ENCODE measurements at regions not wholly inside any gene's neighbourhood (a gene's known extent, or its start where the extent isn't known, plus 50 kb on each side); places are given as distances from the start of the nearest gene placed in this dataset.

- no peak for TF ChIP-seq SIN3A (IDR thresholded peaks at IDR 0.05; ENCODE audit: borderline replicate concordance, insufficient read depth, low read length)
- no peak for TF ChIP-seq FOXP2 (optimal IDR thresholded peaks at IDR 0.05; ENCODE audit: borderline replicate concordance, extremely low read depth, extremely low read length, insufficient read depth)
- no peak for TF ChIP-seq POLR2AphosphoS5 (IDR thresholded peaks at IDR 0.05; ENCODE audit: low read depth, low read length)
- TF ChIP-seq TAF1 (IDR thresholded peaks at IDR 0.05; ENCODE audit: borderline replicate concordance, insufficient read depth, low read length), result no peak
- no peak for TF ChIP-seq REST (IDR thresholded peaks at IDR 0.05; ENCODE audit: insufficient read depth in 1 of 2, low read depth in 2 of 2, low read length in 2 of 2)
Measured at GRCh38 chr2:191610756-191611155, 67.2 kb upstream of the NABP1 start.

- TF ChIP-seq POLR2AphosphoS5 (IDR thresholded peaks at IDR 0.05; ENCODE audit: low read depth, low read length) (no peak), TAF1 (IDR thresholded peaks at IDR 0.05; ENCODE audit: borderline replicate concordance, insufficient read depth, low read length) (no peak), REST (IDR thresholded peaks at IDR 0.05; ENCODE audit: insufficient read depth in 1 of 2, low read depth in 2 of 2, low read length in 2 of 2) (no peak), FOXP2 (optimal IDR thresholded peaks at IDR 0.05; ENCODE audit: borderline replicate concordance, extremely low read depth, extremely low read length, insufficient read depth) (no peak), SIN3A (IDR thresholded peaks at IDR 0.05; ENCODE audit: borderline replicate concordance, insufficient read depth, low read length) (no peak)
Measured at GRCh38 chr2:191611614-191612013, 66.3 kb upstream of the NABP1 start.

DNA sequence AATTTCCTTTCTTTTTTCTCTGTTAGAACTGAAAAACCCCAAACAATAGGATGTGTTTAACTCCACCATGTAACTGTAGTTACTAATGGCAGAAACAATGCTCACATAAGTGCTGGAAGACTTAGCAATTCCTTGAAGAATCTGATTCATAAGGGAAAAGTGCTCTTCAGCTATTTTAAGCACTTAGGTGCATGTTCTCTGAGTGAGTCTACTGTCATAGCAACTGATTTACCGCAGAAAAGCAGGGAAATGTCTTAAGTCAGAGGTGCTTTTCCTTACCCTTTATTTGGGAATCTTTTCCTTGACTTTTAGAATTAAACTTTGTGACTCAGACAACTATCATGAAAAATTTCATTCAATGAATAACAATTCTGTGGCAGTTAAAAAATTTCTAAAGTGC, 65.4 kb upstream of the NABP1 start:
- no peak for TF ChIP-seq POLR2AphosphoS5 (IDR thresholded peaks at IDR 0.05; ENCODE audit: low read depth, low read length)
- no peak for TF ChIP-seq TAF1 (IDR thresholded peaks at IDR 0.05; ENCODE audit: borderline replicate concordance, insufficient read depth, low read length)
- no peak for TF ChIP-seq FOXP2 (optimal IDR thresholded peaks at IDR 0.05; ENCODE audit: borderline replicate concordance, extremely low read depth, extremely low read length, insufficient read depth)
- no peak for TF ChIP-seq SIN3A (IDR thresholded peaks at IDR 0.05; ENCODE audit: borderline replicate concordance, insufficient read depth, low read length)
- TF ChIP-seq REST (IDR thresholded peaks at IDR 0.05; ENCODE audit: insufficient read depth in 1 of 2, low read depth in 2 of 2, low read length in 2 of 2), result no peak

DNA sequence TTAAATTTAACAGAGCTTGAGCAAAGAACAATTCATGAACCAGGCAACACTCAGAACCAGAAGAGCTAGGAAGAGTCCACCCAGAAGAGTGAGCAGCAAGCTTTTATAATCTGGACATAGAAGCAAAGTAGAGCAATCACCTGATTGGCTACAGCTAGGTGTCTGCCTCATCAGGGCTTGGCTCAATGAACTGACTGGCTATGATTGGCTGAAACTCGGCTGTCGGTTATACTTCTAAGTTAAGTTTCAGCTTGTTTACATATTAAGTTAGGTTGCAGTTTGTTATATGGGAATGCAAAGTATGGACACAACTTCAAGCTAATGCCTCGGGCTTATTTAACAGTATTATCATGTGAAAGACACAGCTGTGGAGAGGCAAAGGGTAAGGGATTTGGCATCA, 63.2 kb upstream of the NABP1 start:
- TF ChIP-seq TAF1 (IDR thresholded peaks at IDR 0.05; ENCODE audit: borderline replicate concordance, insufficient read depth, low read length) (no peak), POLR2AphosphoS5 (IDR thresholded peaks at IDR 0.05; ENCODE audit: low read depth, low read length) (no peak), SIN3A (IDR thresholded peaks at IDR 0.05; ENCODE audit: borderline replicate concordance, insufficient read depth, low read length) (no peak), FOXP2 (optimal IDR thresholded peaks at IDR 0.05; ENCODE audit: borderline replicate concordance, extremely low read depth, extremely low read length, insufficient read depth) (no peak), REST (IDR thresholded peaks at IDR 0.05; ENCODE audit: insufficient read depth in 1 of 2, low read depth in 2 of 2, low read length in 2 of 2) (no peak)

DNA sequence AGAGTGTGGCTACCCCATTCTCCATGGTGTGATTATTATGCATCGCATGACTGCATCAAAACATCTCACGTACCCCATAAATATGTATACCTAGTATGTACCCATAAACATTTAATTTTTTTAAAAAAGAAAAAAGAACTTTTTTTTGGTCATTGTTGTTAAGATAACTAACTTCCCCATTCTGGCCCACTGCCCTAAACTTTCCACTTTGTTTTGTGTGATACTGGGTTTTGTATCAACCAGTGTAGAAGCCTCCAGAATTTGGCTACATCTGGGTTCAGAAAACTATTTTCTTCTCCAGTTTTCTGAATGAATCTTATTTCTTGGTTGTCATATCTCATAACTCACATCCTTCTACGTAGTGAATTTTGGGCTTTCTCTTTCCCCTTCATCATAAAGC, 62.3 kb upstream of the NABP1 start:
- no peak for TF ChIP-seq SIN3A (IDR thresholded peaks at IDR 0.05; ENCODE audit: borderline replicate concordance, insufficient read depth, low read length)
- TF ChIP-seq FOXP2 (optimal IDR thresholded peaks at IDR 0.05; ENCODE audit: borderline replicate concordance, extremely low read depth, extremely low read length, insufficient read depth), result no peak
- no peak for TF ChIP-seq TAF1 (IDR thresholded peaks at IDR 0.05; ENCODE audit: borderline replicate concordance, insufficient read depth, low read length)
- no peak for TF ChIP-seq POLR2AphosphoS5 (IDR thresholded peaks at IDR 0.05; ENCODE audit: low read depth, low read length)

Data from PFSK-1 (cell line).